Lung (tissue), 11 donors: ENCODE measurements at regions not wholly inside any gene's neighbourhood (a gene's known extent, or its start where the extent isn't known, plus 50 kb on each side); places are given as distances from the start of the nearest gene placed in this dataset.

Experiments used
- ATAC-seq: fragments of 200-7000 bp; cut with Tn5 transposase; one replicate; pipeline ENCODE4 v1.9.1; 2020; ENCODE audit warnings: moderate number of reproducible peaks; ENCODE audit not compliant: insufficient read depth, low FRiP score
- DNase-seq, 3 donors: peaks; one replicate each; pipeline ENCODE4 v3.0.0-alpha.2; 2013 to 2017
- H3K27ac ChIP-seq, 2 donors: one replicate each; pipeline ENCODE4 v1.5.1; 2013; ENCODE audit warnings: mild to moderate bottlenecking in 2 of 2, moderate library complexity in 2 of 2, control low read depth in 1 of 2, inconsistent platforms in 1 of 2, low read depth in 1 of 2, low read length in 1 of 2
- H3K27me3 ChIP-seq, 3 donors: one replicate each; pipeline ENCODE4 v1.5.1; 2013; ENCODE audit warnings: low read length in 2 of 3; ENCODE audit not compliant: control insufficient read depth in 3 of 3, insufficient read depth in 3 of 3
- H3K36me3 ChIP-seq, 4 donors: one replicate each; pipeline ENCODE4 v1.5.1; 2013; ENCODE audit warnings: low read length in 4 of 4, mild to moderate bottlenecking in 1 of 4, moderate library complexity in 1 of 4; ENCODE audit not compliant: control insufficient read depth in 4 of 4, insufficient read depth in 4 of 4
- H3K4me1 ChIP-seq, 5 donors: one replicate each; pipeline ENCODE4 v1.5.1; 2013; ENCODE audit warnings: low read length in 5 of 5, mild to moderate bottlenecking in 2 of 5, moderate library complexity in 1 of 5; ENCODE audit not compliant: control insufficient read depth in 5 of 5, insufficient read depth in 5 of 5
- H3K4me3 ChIP-seq: one replicate; pipeline ENCODE4 v1.5.1; 2013; ENCODE audit warnings: mild to moderate bottlenecking, control low read depth, moderate library complexity
- H3K9ac ChIP-seq, 2 donors: one replicate each; pipeline ENCODE4 v1.5.1; 2013; ENCODE audit warnings: low read length in 2 of 2, control low read depth in 1 of 2; ENCODE audit not compliant: insufficient read depth in 1 of 2
- H3K9me3 ChIP-seq, 4 donors: one replicate each; pipeline ENCODE4 v1.5.1; 2013; ENCODE audit warnings: low read length in 3 of 4, mild to moderate bottlenecking in 1 of 4, moderate library complexity in 1 of 4; ENCODE audit not compliant: control insufficient read depth in 4 of 4, insufficient read depth in 3 of 4
- WGBS, 2 donors: extraction: QIAGEN DNeasy Blood & Tissue Kit; methylation state at CpG; one replicate each; pipeline ENCODE4 v1.1.7; 2013; 5-methylcytosine and 5-hydroxymethylcytosine counted together
- TF ChIP-seq, protein P1 (sequence below): IDR thresholded peaks from 2 replicates; pipeline ENCODE4 v1.5.1; 2012; ENCODE audit warnings: mild to moderate bottlenecking; ENCODE audit errors: control extremely low read depth, extremely low read depth
- donor health status: control.
- donor health status: control.
- donor health status: Bipolar disorder and iron deficiency.
- donor health status: healthy.
- donor health status: DM: yes; HTN: yes; CAD: no.

GRCh38 chr18:73784853-73785252 is 362.8 kb downstream of the FBXO15 start:
- no peak for ATAC-seq
- H3K4me1 ChIP-seq, result no peaks in the 10 kb centered on the region
- WGBS, 2 donors, result 66 to 77% methylated on average over 8 of the region's 8 CpGs
- no peaks in the 10 kb centered on the region for H3K27me3 ChIP-seq
- no peak overlapping the region for H3K4me3 ChIP-seq
- H3K36me3 ChIP-seq, result no peaks in the 10 kb centered on the region
- TF ChIP-seq, protein P1, sequence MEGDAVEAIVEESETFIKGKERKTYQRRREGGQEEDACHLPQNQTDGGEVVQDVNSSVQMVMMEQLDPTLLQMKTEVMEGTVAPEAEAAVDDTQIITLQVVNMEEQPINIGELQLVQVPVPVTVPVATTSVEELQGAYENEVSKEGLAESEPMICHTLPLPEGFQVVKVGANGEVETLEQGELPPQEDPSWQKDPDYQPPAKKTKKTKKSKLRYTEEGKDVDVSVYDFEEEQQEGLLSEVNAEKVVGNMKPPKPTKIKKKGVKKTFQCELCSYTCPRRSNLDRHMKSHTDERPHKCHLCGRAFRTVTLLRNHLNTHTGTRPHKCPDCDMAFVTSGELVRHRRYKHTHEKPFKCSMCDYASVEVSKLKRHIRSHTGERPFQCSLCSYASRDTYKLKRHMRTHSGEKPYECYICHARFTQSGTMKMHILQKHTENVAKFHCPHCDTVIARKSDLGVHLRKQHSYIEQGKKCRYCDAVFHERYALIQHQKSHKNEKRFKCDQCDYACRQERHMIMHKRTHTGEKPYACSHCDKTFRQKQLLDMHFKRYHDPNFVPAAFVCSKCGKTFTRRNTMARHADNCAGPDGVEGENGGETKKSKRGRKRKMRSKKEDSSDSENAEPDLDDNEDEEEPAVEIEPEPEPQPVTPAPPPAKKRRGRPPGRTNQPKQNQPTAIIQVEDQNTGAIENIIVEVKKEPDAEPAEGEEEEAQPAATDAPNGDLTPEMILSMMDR, result no peak
- DNase-seq, result no peak
- no peak overlapping the region for H3K27ac ChIP-seq
- H3K9me3 ChIP-seq, result no peaks in the 10 kb centered on the region
- no peak overlapping the region for H3K9ac ChIP-seq

GRCh38 chr18:73782405-73782804 is 365.2 kb downstream of the FBXO15 start:
- Histone ChIP-seq H3K27me3 (peaks cover 0 to 4% (median 0%) of the 10 kb centered on the region in 3 donors), H3K4me1 (no peaks in the 10 kb centered on the region), H3K4me3 (no peak overlapping the region), H3K9me3 (no peaks in the 10 kb centered on the region), H3K36me3 (no peaks in the 10 kb centered on the region), H3K27ac (no peak overlapping the region), H3K9ac (no peak overlapping the region)
- TF ChIP-seq, protein P1, result no peak
- DNase-seq (no peak), ATAC-seq (no peak)
- 85 to 87% methylated on average over 6 of the region's 6 CpGs for WGBS, 2 donors

- TF ChIP-seq, protein P1, result no peak
- H3K9ac ChIP-seq, result no peak overlapping the region
- no peak for ATAC-seq
- no peaks in the 10 kb centered on the region for H3K9me3 ChIP-seq
- H3K4me1 ChIP-seq, result no peaks in the 10 kb centered on the region
- H3K27me3 ChIP-seq, result peaks cover 0 to 4% (median 0%) of the 10 kb centered on the region in 3 donors
- H3K4me3 ChIP-seq, result no peak overlapping the region
- no peak for DNase-seq
- no peaks in the 10 kb centered on the region for H3K36me3 ChIP-seq
- WGBS, 2 donors, result 84 to 93% methylated on average over 7 of the region's 7 CpGs
- no peak overlapping the region for H3K27ac ChIP-seq
These were observed 367.4 kb downstream of the FBXO15 start for GRCh38 chr18:73780218-73780617.

DNA sequence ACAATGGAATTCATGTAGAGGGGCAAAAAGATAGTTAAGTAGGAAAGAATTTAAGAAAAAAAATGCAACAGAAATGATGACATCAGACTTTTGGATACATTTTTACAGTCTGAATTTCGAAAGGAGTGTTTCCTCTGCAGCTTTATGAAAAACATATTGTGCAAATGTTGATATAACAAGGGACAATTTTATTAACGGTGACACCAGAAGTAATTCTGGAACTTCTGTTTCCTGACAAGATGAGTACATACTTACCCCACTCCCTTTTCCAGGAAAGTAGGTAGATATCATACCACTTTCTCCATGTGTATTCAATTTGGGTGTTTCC is 369.6 kb downstream of the FBXO15 start:
- WGBS, 2 donors, result 22 to 29% methylated on average over 2 of the region's 2 CpGs
- Histone ChIP-seq H3K9me3 (peaks cover 0 to 3% (median 0%) of the 10 kb centered on the region in 4 donors), H3K27ac (no peak overlapping the region), H3K9ac (no peak overlapping the region), H3K27me3 (peaks cover 0 to 4% (median 0%) of the 10 kb centered on the region in 3 donors), H3K36me3 (no peaks in the 10 kb centered on the region), H3K4me3 (no peak overlapping the region), H3K4me1 (no peaks in the 10 kb centered on the region)
- DNase-seq, result no peak
- ATAC-seq, result no peak
- TF ChIP-seq, protein P1, result no peak
